GM13976 (cell line): ENCODE measurements at regions not wholly inside any gene's neighbourhood (a gene's known extent, or its start where the extent isn't known, plus 50 kb on each side); places are given as distances from the start of the nearest gene placed in this dataset.

Source experiments
- DNase-seq: peaks from one replicate; pipeline ENCODE4 v3.0.0; 2012; ENCODE audit warnings: low spot score
- CTCF ChIP-seq: IDR thresholded peaks from 2 replicates; pipeline ENCODE4 v1.5.1; 2012; ENCODE audit warnings: borderline replicate concordance, mild to moderate bottlenecking; ENCODE audit not compliant: insufficient read depth; ENCODE audit errors: extremely low read depth, missing control alignments, control extremely low read depth
- in situ Hi-C: fragments of 300-500 bp; cut with MboI; formaldehyde crosslinking; loops from one replicate; pipeline ENCODE4 v1.12.0; 2022; ENCODE audit warnings: low sequenced_read_pairs, mixed read lengths, inconsistent platforms; ENCODE audit not compliant: unreplicated experiment

GRCh38 chr7:106768324-106768751, 96.7 kb upstream of the PIK3CG start:
- no peak for TF ChIP-seq CTCF
- DNase-seq, result no peak
- in situ Hi-C loops, result no loop called here

GRCh38 chr7:106770191-106770590, 94.9 kb upstream of the PIK3CG start:
- no peak for TF ChIP-seq CTCF
- in situ Hi-C loops, result no loop called here
- DNase-seq, result no peak

GRCh38 chr7:106772655-106773108, 92.4 kb upstream of the PIK3CG start:
- no peak for TF ChIP-seq CTCF

GRCh38 chr7:106773228-106773627, 91.9 kb upstream of the PIK3CG start:
- in situ Hi-C loops, result no loop called here
- DNase-seq, result no peak
- TF ChIP-seq CTCF, result no peak

More at GRCh38 chr7:106772655-106773108, 92.4 kb upstream of the PIK3CG start:
- in situ Hi-C loops, result no loop called here
- DNase-seq, result no peak

GRCh38 chr7:106773721-106774120, 91.4 kb upstream of the PIK3CG start:
- no peak for DNase-seq
- TF ChIP-seq CTCF, result no peak
- in situ Hi-C loops, result no loop called here

GRCh38 chr7:106774213-106774767, 90.8 kb upstream of the PIK3CG start:
- DNase-seq, result no peak
- in situ Hi-C loops, result no loop called here
- TF ChIP-seq CTCF, result no peak
